K562 (cell line): ENCODE measurements at regions not wholly inside any gene's neighbourhood (a gene's known extent, or its start where the extent isn't known, plus 50 kb on each side); places are given as distances from the start of the nearest gene placed in this dataset.

Experiments
- CREB1 ChIP-seq, 2 experiments: sonication (generic) in 1 of 2; formaldehyde crosslinking in 1 of 2; IDR thresholded peaks; 2 replicates each; pipeline versions ENCODE4 v1.6.1 to v1.8.0; 2012 to 2022; ENCODE audit warnings: inconsistent platforms in 1 of 2, mild to moderate bottlenecking in 1 of 2, missing genetic modification reagents in 1 of 2, moderate library complexity in 1 of 2
- CTCF ChIP-seq, 3 experiments: IDR thresholded peaks in 2 of 3; conservative IDR thresholded peaks in 1 of 3; 2 replicates each; pipeline ENCODE4 v1.5.1; 2011 to 2012; ENCODE audit warnings: low read length in 3 of 3, mild to moderate bottlenecking in 3 of 3, control low read depth in 2 of 3, improper control_type of control experiment in 1 of 3, inconsistent platforms in 1 of 3, low read depth in 1 of 3, mixed read lengths in 1 of 3, moderate library complexity in 1 of 3; ENCODE audit not compliant: insufficient read depth in 2 of 3
- POLR2A ChIP-seq: fragments of 450-650 bp; conservative IDR thresholded peaks from 2 replicates; pipeline ENCODE4 v1.6.1; 2016
- PRPF4 ChIP-seq: fragments of 200-400 bp; formaldehyde crosslinking; IDR thresholded peaks from one replicate; pipeline ENCODE4 v1.6.1; 2017; ENCODE audit warnings: low read length, low read depth, mild to moderate bottlenecking; ENCODE audit not compliant: insufficient read depth, poor library complexity, severe bottlenecking
- SMARCC2 ChIP-seq: fragments of 450-650 bp; IDR thresholded peaks from 2 replicates; pipeline ENCODE4 v1.6.1; 2017; ENCODE audit warnings: antibody characterized with exemption, moderate library complexity, mild to moderate bottlenecking, low read depth
- STAT5B ChIP-seq: fragments of 250-450 bp; sonication (Bioruptor Pico); IDR thresholded peaks from 2 replicates; pipeline ENCODE4 v1.8.0; 2021; ENCODE audit warnings: mild to moderate bottlenecking, inconsistent platforms
- TF ChIP-seq, protein P1 (sequence below), 2 experiments: fragments of 450-650 bp in 1 of 2; IDR thresholded peaks; 2 replicates each; pipeline ENCODE4 v1.6.1; 2011 to 2017; ENCODE audit warnings: low read depth in 2 of 2, antibody characterized with exemption in 1 of 2, borderline replicate concordance in 1 of 2, low read length in 1 of 2, mild to moderate bottlenecking in 1 of 2, mixed read lengths in 1 of 2; ENCODE audit not compliant: control insufficient read depth in 1 of 2

DNA sequence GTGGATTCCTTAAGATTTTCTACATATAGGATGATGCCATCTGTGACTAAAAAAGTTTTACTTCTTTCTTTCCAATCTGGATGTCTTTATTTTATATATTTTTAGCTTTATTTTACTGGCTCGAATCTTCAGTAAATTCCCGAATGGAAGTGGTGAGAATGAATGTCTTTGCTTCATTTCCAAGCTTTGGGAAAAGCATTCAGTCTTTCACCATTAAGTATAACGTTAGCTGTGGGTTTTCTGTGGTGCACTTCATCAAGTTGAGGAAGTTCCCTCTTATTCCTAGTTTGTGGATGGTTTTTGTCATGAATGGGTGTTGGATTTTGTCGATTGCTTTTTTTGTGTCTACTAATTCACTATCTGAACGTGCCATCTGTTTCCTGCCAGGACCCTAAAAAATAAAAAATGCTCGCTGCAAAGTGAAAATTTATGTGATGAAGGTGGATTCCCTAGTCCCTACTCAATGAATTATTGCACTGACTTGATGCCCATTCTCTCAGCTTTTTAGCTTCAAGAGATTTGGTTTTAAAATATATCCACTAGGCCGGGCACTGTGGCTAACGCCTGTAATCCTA lies 90.2 kb upstream of the CARD11 start:
- TF ChIP-seq SMARCC2 (no peak), CREB1 (IDR thresholded peaks at IDR 0.05) (no peak), CREB1 (CRISPR knock-in tag; IDR thresholded peaks at IDR 0.05) (no peak), PRPF4 (no peak), POLR2A (no peak), CTCF (IDR thresholded peaks at IDR 0.05 in 2 of 3, conservative IDR thresholded peaks at IDR 0.05 in 1 of 3; ENCODE audit: insufficient read depth in 2 of 3, low read depth in 1 of 3, low read length in 3 of 3) (no peak), STAT5B (CRISPR knock-in tag) (no peak)
- TF ChIP-seq, protein P1, sequence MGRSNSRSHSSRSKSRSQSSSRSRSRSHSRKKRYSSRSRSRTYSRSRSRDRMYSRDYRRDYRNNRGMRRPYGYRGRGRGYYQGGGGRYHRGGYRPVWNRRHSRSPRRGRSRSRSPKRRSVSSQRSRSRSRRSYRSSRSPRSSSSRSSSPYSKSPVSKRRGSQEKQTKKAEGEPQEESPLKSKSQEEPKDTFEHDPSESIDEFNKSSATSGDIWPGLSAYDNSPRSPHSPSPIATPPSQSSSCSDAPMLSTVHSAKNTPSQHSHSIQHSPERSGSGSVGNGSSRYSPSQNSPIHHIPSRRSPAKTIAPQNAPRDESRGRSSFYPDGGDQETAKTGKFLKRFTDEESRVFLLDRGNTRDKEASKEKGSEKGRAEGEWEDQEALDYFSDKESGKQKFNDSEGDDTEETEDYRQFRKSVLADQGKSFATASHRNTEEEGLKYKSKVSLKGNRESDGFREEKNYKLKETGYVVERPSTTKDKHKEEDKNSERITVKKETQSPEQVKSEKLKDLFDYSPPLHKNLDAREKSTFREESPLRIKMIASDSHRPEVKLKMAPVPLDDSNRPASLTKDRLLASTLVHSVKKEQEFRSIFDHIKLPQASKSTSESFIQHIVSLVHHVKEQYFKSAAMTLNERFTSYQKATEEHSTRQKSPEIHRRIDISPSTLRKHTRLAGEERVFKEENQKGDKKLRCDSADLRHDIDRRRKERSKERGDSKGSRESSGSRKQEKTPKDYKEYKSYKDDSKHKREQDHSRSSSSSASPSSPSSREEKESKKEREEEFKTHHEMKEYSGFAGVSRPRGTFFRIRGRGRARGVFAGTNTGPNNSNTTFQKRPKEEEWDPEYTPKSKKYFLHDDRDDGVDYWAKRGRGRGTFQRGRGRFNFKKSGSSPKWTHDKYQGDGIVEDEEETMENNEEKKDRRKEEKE (IDR thresholded peaks at IDR 0.05; ENCODE audit: borderline replicate concordance in 1 of 2, control insufficient read depth in 1 of 2, low read depth in 2 of 2, low read length in 1 of 2) = no peak
